D721Med (cell line): ENCODE measurements at regions not wholly inside any gene's neighbourhood (a gene's known extent, or its start where the extent isn't known, plus 50 kb on each side); places are given as distances from the start of the nearest gene placed in this dataset.
"Not testable (repeated sequence)": the region's sequence is repeated elsewhere in the genome, so short reads cannot be mapped to it uniquely, and the experiment has no call there.

Experiments
- DNase-seq: peaks from one replicate; pipeline ENCODE4 v3.0.0; 2011; ENCODE audit warnings: low spot score; ENCODE audit not compliant: insufficient read length
- FAIRE-seq: peaks from 2 replicates; lab custom pipeline; 2011; peaks lifted over from hg19 to GRCh38; lab: Jason Lieb, UNC
- CTCF ChIP-seq: IDR thresholded peaks from 2 replicates; pipeline ENCODE4 v1.5.1; 2012; ENCODE audit warnings: mild to moderate bottlenecking, control low read depth; ENCODE audit not compliant: insufficient read depth; ENCODE audit errors: missing control alignments

GRCh38 chr5:102582696-102583095 is 83.9 kb upstream of the SLCO6A1 start:
- TF ChIP-seq CTCF = no peak

GRCh38 chr5:102583276-102584124 is 84.7 kb upstream of the SLCO6A1 start:
- FAIRE-seq (peak; percentile 55), DNase-seq (no peak)
- TF ChIP-seq CTCF = peak; percentile 34

More at GRCh38 chr5:102582696-102583095, 83.9 kb upstream of the SLCO6A1 start:
- FAIRE-seq (no peak), DNase-seq (no peak)

GRCh38 chr5:102589661-102590060 is 90.9 kb upstream of the SLCO6A1 start:
- FAIRE-seq (peak; percentile 89), DNase-seq (no peak)
- no peak for TF ChIP-seq CTCF

GRCh38 chr5:102590467-102590866 is 91.7 kb upstream of the SLCO6A1 start:
- no peak for DNase-seq
- no peak for FAIRE-seq
- no peak for TF ChIP-seq CTCF

GRCh38 chr5:102591650-102592049 is 92.8 kb upstream of the SLCO6A1 start:
- no peak for TF ChIP-seq CTCF
- DNase-seq (no peak), FAIRE-seq (no peak)

- DNase-seq, FAIRE-seq: not testable (repeated sequence)
Observed at GRCh38 chr5:102592586-102592985, 93.8 kb upstream of the SLCO6A1 start.

GRCh38 chr5:102594192-102594591 is 95.4 kb upstream of the SLCO6A1 start:
- TF ChIP-seq CTCF = no peak
- DNase-seq = no peak
- FAIRE-seq = no peak
